H1 (cell line): ENCODE measurements at regions not wholly inside any gene's neighbourhood (a gene's known extent, or its start where the extent isn't known, plus 50 kb on each side); places are given as distances from the start of the nearest gene placed in this dataset.

Source experiments
- ASH2L ChIP-seq: fragments of 200-600, 300-600 bp; sonication (generic); IDR thresholded peaks from one replicate; pipeline ENCODE4 v1.7.1; 2017; ENCODE audit warnings: low read length
- ATF3 ChIP-seq: IDR thresholded peaks from 2 replicates; pipeline ENCODE4 v1.6.1; 2011; ENCODE audit warnings: low read depth, mild to moderate bottlenecking, low read length; ENCODE audit not compliant: insufficient read depth
- BACH1 ChIP-seq: IDR thresholded peaks from 2 replicates; pipeline ENCODE4 v1.6.1; 2012; ENCODE audit warnings: low read length, improper control_type of control experiment
- CHD7 ChIP-seq: fragments of 300-600 bp; sonication (generic); IDR thresholded peaks from 2 replicates; pipeline ENCODE4 v1.7.1; 2012; ENCODE audit warnings: low read length, moderate library complexity, mild to moderate bottlenecking, inconsistent platforms; ENCODE audit not compliant: insufficient replicate concordance
- NRF1 ChIP-seq: IDR thresholded peaks from 2 replicates; pipeline ENCODE4 v1.6.1; 2011; ENCODE audit warnings: mild to moderate bottlenecking, low read depth, low read length, improper control_type of control experiment
- PHF8 ChIP-seq: fragments of 200-600 bp; sonication (generic); conservative IDR thresholded peaks from 2 replicates; pipeline ENCODE4 v1.7.1; 2012; ENCODE audit warnings: low read depth, mild to moderate bottlenecking, inconsistent platforms, low read length, moderate library complexity
- SAP30 ChIP-seq: fragments of 300-600 bp; sonication (generic); IDR thresholded peaks from 2 replicates; pipeline ENCODE4 v1.7.1; 2012; ENCODE audit warnings: low read length, moderate library complexity, mild to moderate bottlenecking, inconsistent platforms; ENCODE audit not compliant: insufficient read depth, insufficient replicate concordance

GRCh38 chrX:13911586-13911985 is 94.7 kb upstream of the GPM6B start (continued):
- TF ChIP-seq ATF3 (no peak), SAP30 (no peak), CHD7 (no peak), PHF8 (no peak), ASH2L (no peak), NRF1 (no peak), BACH1 (no peak)
